ENCODE measurements at regions not wholly inside any gene's neighbourhood (a gene's known extent, or its start where the extent isn't known, plus 50 kb on each side); places are given as distances from the start of the nearest gene placed in this dataset.

DNA sequence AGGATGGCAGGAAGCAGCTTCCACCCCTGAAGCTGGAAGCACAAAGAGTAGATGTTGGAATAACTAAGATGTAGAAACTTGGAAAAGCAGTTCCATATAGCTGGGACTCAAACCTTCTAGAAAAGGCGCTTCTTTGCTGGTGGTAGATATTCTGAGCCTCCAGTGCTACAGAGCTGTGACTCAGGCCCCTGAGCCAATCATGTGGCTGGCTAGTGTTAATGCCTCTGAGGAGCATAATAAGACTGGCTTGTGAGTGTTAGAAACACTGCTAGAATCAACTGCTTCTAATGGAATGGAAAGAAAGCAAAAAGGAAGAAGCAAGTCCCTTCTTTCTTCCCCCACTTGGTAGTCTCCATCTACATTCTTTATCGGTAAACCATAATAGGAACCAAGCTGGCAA lies 234.2 kb upstream of the DMAC1 start:
- FAIRE-seq (no peak), ATAC-seq (no peak), DNase-seq (ENCODE audit: low spot score) (no peak)
- Histone ChIP-seq H3K9me3 (ENCODE audit: low read length) (peaks cover 95% of the 10 kb centered on the region), H3K27ac (ENCODE audit: extremely low read length, insufficient read depth, low read length) (no peak overlapping the region), H3K36me3 (replicated peaks in 1 of 2; ENCODE audit: control insufficient read depth in 1 of 2, insufficient read depth in 2 of 2, low read length in 2 of 2) (no peaks in the 10 kb centered on the region), H3K4me2 (ENCODE audit: low read depth, low read length) (no peak overlapping the region), H2AFZ (ENCODE audit: low read length) (no peak overlapping the region), H3K4me3 (replicated peaks in 1 of 3; ENCODE audit: insufficient read depth in 1 of 3, low read depth in 2 of 3, low read length in 3 of 3) (no peak overlapping the region), H3K4me1 (ENCODE audit: insufficient read depth, low read length) (no peaks in the 10 kb centered on the region), H3K79me2 (ENCODE audit: insufficient read depth, low read length) (no peaks in the 10 kb centered on the region), H4K20me1 (ENCODE audit: insufficient read depth, low read length) (no peaks in the 10 kb centered on the region), H3K27me3 (ENCODE audit: control insufficient read depth in 1 of 2, insufficient read depth in 2 of 2, low read length in 2 of 2) (no peaks in the 10 kb centered on the region), H3K9ac (ENCODE audit: insufficient read depth, low read depth, low read length) (no peak overlapping the region)
- intact Hi-C loops (cut with micrococcal nuclease; ENCODE audit: unreplicated experiment) (no loop called here), in situ Hi-C loops (cut with HindIII; ENCODE audit: extremely low pct_ligation_motif_present, low pct_unique_long_range_greater_than_20kb) (no loop called here)
- no peak for TF ChIP-seq HNF4A (CRISPR knock-in tag; IDR thresholded peaks at IDR 0.05)
- POLR2A ChIA-PET: no interaction called here
- CTCF ChIA-PET (ENCODE audit: low intra/inter-chr PET ratio, low total read pairs): no interaction called here
- WGBS (ENCODE audit: low lambda C conversion rate): 6% methylated on average over 2 of the region's 2 CpGs
- BruUV-seq (replicated peaks): no TSS peak

DNA sequence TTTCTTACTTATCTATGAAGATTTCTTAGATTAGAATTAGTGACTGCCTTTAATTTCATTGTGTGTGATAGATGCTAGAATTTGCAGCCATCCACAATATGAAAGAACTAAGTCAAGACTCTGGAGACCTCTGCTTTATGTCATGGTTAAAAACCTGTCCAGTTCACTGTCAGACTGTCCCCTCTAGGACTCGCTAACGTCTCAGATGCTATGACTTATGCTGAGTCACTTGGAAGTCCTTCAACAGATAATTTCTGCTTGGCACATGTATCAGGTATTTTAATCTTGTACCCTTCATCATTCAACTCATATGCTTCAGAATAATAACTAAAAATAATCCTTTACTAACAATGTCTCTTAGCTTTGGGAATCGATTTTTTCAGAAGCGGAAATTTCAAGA lies 230.5 kb upstream of the DMAC1 start:
- intact Hi-C loops (cut with micrococcal nuclease; ENCODE audit: unreplicated experiment): no loop called here
- H4K20me1 ChIP-seq (ENCODE audit: insufficient read depth, low read length): no peaks in the 10 kb centered on the region
- in situ Hi-C loops (cut with HindIII; ENCODE audit: extremely low pct_ligation_motif_present, low pct_unique_long_range_greater_than_20kb): no loop called here
- POLR2A ChIA-PET: no interaction called here
- no peaks in the 10 kb centered on the region for H3K79me2 ChIP-seq (ENCODE audit: insufficient read depth, low read length)
- 4% methylated on average over 4 of the region's 4 CpGs for WGBS (ENCODE audit: low lambda C conversion rate)
- H2AFZ ChIP-seq (ENCODE audit: low read length): no peak overlapping the region
- CTCF ChIA-PET (ENCODE audit: low intra/inter-chr PET ratio, low total read pairs): no interaction called here
- H3K9ac ChIP-seq (ENCODE audit: insufficient read depth, low read depth, low read length): no peak overlapping the region
- no peaks in the 10 kb centered on the region for H3K27me3 ChIP-seq (ENCODE audit: control insufficient read depth in 1 of 2, insufficient read depth in 2 of 2, low read length in 2 of 2)
- no peak overlapping the region for H3K4me2 ChIP-seq (ENCODE audit: low read depth, low read length)
- no peak overlapping the region for H3K4me3 ChIP-seq (replicated peaks in 1 of 3; ENCODE audit: insufficient read depth in 1 of 3, low read depth in 2 of 3, low read length in 3 of 3)
- H3K27ac ChIP-seq (ENCODE audit: extremely low read length, insufficient read depth, low read length): no peak overlapping the region
- BruUV-seq (replicated peaks): no TSS peak
- ATAC-seq (no peak), DNase-seq (ENCODE audit: low spot score) (no peak), FAIRE-seq (no peak)
- no peaks in the 10 kb centered on the region; a peak in 1 of 5 replicates for H3K36me3 ChIP-seq (replicated peaks in 1 of 2; ENCODE audit: control insufficient read depth in 1 of 2, insufficient read depth in 2 of 2, low read length in 2 of 2)
- peaks cover 90% of the 10 kb centered on the region for H3K9me3 ChIP-seq (ENCODE audit: low read length)
- H3K4me1 ChIP-seq (ENCODE audit: insufficient read depth, low read length): no peaks in the 10 kb centered on the region
- TF ChIP-seq ZNF674 (CRISPR knock-in tag; IDR thresholded peaks at IDR 0.05; ENCODE audit: low read depth) (no peak), SAFB2 (CRISPR knock-in tag; IDR thresholded peaks at IDR 0.05; ENCODE audit: borderline replicate concordance, low read depth) (no peak), HHEX (CRISPR knock-in tag; IDR thresholded peaks at IDR 0.05) (no peak), ETV5 (CRISPR knock-in tag; IDR thresholded peaks at IDR 0.05; ENCODE audit: borderline replicate concordance) (no peak), ZNF337 (CRISPR knock-in tag; IDR thresholded peaks at IDR 0.05; ENCODE audit: borderline replicate concordance, low read depth) (no peak), ZFYVE20 (CRISPR knock-in tag; IDR thresholded peaks at IDR 0.05; ENCODE audit: borderline replicate concordance, low read depth) (no peak), RFX5 (IDR thresholded peaks at IDR 0.05; ENCODE audit: low read depth, low read length) (no peak), TBX2 (CRISPR knock-in tag; IDR thresholded peaks at IDR 0.05; ENCODE audit: borderline replicate concordance) (no peak)
- TF ChIP-seq, protein P1, sequence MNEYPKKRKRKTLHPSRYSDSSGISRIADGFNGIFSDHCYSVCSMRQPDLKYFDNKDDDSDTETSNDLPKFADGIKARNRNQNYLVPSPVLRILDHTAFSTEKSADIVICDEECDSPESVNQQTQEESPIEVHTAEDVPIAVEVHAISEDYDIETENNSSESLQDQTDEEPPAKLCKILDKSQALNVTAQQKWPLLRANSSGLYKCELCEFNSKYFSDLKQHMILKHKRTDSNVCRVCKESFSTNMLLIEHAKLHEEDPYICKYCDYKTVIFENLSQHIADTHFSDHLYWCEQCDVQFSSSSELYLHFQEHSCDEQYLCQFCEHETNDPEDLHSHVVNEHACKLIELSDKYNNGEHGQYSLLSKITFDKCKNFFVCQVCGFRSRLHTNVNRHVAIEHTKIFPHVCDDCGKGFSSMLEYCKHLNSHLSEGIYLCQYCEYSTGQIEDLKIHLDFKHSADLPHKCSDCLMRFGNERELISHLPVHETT (CRISPR knock-in tag; conservative IDR thresholded peaks at IDR 0.05): no peak
- TF ChIP-seq, protein P2, sequence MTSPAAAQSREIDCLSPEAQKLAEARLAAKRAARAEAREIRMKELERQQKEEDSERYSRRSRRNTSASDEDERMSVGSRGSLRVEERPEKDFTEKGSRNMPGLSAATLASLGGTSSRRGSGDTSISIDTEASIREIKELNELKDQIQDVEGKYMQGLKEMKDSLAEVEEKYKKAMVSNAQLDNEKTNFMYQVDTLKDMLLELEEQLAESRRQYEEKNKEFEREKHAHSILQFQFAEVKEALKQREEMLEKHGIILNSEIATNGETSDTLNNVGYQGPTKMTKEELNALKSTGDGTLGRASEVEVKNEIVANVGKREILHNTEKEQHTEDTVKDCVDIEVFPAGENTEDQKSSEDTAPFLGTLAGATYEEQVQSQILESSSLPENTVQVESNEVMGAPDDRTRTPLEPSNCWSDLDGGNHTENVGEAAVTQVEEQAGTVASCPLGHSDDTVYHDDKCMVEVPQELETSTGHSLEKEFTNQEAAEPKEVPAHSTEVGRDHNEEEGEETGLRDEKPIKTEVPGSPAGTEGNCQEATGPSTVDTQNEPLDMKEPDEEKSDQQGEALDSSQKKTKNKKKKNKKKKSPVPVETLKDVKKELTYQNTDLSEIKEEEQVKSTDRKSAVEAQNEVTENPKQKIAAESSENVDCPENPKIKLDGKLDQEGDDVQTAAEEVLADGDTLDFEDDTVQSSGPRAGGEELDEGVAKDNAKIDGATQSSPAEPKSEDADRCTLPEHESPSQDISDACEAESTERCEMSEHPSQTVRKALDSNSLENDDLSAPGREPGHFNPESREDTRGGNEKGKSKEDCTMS (CRISPR knock-in tag; conservative IDR thresholded peaks at IDR 0.05): no peak
- TF ChIP-seq, protein P3, sequence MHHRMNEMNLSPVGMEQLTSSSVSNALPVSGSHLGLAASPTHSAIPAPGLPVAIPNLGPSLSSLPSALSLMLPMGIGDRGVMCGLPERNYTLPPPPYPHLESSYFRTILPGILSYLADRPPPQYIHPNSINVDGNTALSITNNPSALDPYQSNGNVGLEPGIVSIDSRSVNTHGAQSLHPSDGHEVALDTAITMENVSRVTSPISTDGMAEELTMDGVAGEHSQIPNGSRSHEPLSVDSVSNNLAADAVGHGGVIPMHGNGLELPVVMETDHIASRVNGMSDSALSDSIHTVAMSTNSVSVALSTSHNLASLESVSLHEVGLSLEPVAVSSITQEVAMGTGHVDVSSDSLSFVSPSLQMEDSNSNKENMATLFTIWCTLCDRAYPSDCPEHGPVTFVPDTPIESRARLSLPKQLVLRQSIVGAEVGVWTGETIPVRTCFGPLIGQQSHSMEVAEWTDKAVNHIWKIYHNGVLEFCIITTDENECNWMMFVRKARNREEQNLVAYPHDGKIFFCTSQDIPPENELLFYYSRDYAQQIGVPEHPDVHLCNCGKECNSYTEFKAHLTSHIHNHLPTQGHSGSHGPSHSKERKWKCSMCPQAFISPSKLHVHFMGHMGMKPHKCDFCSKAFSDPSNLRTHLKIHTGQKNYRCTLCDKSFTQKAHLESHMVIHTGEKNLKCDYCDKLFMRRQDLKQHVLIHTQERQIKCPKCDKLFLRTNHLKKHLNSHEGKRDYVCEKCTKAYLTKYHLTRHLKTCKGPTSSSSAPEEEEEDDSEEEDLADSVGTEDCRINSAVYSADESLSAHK (CRISPR knock-in tag; IDR thresholded peaks at IDR 0.05; ENCODE audit: borderline replicate concordance): no peak
